MG63 (cell line): ENCODE measurements at regions not wholly inside any gene's neighbourhood (a gene's known extent, or its start where the extent isn't known, plus 50 kb on each side); places are given as distances from the start of the nearest gene placed in this dataset.
"Not testable (repeated sequence)": the region's sequence is repeated elsewhere in the genome, so short reads cannot be mapped to it uniquely, and the experiment has no call there.

Experiments
- DNase-seq: peaks from one replicate; pipeline ENCODE4 v3.0.0-alpha.2; 2020
- H3K27me3 ChIP-seq: fragments of 250-450 bp; sonication (Bioruptor Pico); 2 replicates; pipeline ENCODE4 v1.5.1; 2020; ENCODE audit warnings: mild to moderate bottlenecking, moderate library complexity
- H3K36me3 ChIP-seq: fragments of 250-450 bp; sonication (Bioruptor Pico); 2 replicates; pipeline ENCODE4 v1.5.1; 2020; ENCODE audit warnings: mild to moderate bottlenecking, moderate library complexity
- H3K4me3 ChIP-seq: fragments of 250-450 bp; sonication (Bioruptor Pico); 2 replicates; pipeline ENCODE4 v1.5.1; 2020; ENCODE audit warnings: mild to moderate bottlenecking, moderate library complexity
- H3K9me3 ChIP-seq: fragments of 250-450 bp; sonication (Bioruptor Pico); 2 replicates; pipeline ENCODE4 v1.5.1; 2020; ENCODE audit warnings: mild to moderate bottlenecking, moderate library complexity

DNA sequence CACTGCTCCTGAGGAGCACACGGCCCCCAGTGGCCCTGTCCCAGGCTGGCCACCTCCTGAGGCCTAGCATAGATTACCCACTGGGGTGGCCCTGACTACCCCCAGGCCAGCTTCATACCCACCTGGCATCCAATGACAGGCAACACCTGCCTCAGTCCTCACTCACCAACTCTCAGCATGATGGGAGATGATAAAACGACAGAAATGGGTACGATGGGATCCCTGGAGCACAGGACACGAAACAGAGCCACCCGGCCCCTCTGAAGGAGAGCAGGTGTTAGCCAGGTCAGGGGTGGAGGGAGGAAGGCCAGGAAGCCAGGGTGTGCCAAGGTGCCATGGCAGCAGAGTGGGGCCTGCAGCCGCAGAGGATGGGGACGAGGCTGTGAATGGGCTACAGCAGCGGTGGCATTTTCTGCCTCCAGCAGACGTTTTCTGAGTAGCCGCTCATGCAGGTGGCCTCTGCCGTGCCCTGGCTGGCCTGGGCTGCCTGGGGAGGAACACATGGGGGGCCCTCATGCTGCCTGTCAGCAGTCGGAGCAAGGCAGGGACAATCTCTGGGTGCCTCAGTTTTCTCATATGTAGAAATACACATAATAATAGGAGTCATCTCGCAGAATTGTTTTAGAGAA is 50.2 kb upstream of the FGF3 start:
- DNase-seq, result no peak
- no peak overlapping the region for H3K4me3 ChIP-seq
- H3K9me3 ChIP-seq, result no peaks in the 10 kb centered on the region

DNA sequence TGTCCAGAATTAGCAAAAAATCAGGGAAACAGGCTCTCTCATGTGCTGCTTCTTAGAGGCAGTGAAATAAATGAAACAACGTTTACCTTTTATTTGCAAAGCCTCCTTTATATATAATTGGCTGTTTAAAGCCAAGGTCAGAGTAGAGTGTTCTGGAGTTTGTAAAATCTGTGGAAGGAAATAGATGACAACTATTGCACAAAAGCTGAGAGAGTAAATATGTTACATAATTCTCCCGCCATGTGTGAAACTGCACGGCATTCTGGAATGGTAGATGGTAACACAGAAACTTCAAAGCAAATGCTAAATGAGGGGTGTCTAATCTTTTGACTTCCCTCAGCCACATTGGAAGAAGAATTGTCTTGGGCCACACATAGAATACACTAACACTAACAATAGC is 51.5 kb upstream of the FGF3 start:
- H3K36me3 ChIP-seq, result no peaks in the 10 kb centered on the region
- no peaks in the 10 kb centered on the region for H3K9me3 ChIP-seq
- H3K27me3 ChIP-seq, result no peaks in the 10 kb centered on the region
- DNase-seq, result no peak
- H3K4me3 ChIP-seq, result no peak overlapping the region

More for the DNA sequence above, 50.2 kb upstream of the FGF3 start:
- no peaks in the 10 kb centered on the region for H3K36me3 ChIP-seq
- H3K27me3 ChIP-seq, result no peaks in the 10 kb centered on the region

DNA sequence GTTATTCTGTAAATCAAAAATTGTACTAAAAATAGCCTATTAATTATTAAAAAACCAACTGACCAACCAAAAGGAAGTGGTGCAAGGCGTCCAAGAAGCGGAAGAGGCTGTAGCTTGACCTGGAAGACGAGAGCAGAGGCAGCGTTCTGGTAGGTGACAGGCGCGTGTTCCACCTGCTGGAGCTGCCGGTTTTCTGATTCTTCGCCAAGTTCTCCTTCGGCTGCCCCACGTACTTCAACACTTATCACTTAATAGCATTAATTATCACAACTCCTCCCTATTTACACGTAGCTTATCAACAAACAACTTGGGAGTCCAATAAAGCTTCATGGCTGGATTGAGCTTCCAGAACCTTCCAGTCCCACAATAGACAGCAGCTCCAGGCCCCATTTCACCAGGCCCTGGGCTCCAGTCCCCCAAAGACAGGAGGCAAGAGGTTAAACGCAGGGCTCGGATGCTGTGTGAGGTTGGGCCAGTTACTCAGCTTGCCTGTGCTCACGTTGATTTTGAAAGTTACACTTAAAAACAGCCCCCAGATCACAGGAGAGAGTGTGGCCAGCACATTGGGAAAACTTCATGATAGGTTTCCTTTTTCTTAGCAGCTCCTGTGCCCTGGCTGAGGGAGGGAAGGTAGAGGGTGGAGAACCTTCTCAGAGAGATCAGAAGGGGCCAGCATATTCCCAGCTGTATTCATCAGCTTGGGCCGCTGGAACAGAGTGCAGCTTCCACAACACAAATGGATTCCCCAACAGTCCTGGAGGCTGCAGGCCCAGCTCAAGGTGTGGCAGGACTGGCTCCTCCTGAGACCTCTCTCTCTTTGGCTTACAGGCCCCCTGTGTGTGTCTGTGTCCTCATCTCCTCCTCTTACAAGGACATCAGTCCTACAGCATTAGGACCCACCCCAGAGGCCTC is 54.2 kb upstream of the FGF3 start:
- H3K27me3 ChIP-seq, result no peaks in the 10 kb centered on the region
- no peaks in the 10 kb centered on the region for H3K36me3 ChIP-seq
- H3K9me3 ChIP-seq, result no peaks in the 10 kb centered on the region
- DNase-seq, result no peak
- H3K4me3 ChIP-seq, result no peak overlapping the region

DNA sequence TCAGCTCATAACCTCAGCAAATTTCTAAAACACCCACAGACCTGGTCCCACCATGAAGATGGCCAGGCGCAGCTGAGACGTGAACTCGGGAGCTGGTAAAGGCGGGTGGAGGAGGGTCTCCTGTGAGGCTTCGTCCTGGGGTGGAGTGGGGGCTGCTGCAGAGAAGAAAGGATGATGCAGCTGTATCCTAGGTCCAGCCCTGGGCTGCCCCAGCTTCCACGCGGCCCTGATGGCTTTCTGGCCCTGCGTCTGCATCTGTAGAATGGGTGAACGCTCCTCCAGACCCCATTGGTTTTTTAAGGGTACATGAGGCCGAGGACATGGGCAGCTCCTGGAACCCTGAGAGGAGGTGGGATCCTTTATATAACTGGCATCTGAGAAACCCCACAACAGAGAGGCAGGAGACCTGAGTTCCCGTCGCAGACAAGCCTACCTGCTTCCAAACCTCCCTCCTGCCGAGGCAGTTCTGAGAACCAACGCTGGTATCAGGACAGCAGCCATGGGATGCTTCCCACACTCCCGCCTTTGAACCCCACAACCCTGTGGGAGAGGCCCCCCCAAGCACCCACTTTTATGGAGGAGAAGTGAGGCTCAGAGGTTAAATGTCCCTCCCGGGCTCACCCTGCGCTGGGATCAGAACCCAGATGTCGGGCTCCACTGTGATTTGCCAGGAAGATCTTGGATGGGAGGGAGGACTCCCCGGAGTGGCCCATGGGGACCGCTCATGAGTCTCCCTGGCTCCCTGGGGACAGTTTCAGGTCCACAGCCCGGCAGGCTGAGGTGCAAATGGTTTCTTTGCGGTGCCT is 55.2 kb upstream of the FGF3 start:
- H3K27me3 ChIP-seq, result no peaks in the 10 kb centered on the region

DNA sequence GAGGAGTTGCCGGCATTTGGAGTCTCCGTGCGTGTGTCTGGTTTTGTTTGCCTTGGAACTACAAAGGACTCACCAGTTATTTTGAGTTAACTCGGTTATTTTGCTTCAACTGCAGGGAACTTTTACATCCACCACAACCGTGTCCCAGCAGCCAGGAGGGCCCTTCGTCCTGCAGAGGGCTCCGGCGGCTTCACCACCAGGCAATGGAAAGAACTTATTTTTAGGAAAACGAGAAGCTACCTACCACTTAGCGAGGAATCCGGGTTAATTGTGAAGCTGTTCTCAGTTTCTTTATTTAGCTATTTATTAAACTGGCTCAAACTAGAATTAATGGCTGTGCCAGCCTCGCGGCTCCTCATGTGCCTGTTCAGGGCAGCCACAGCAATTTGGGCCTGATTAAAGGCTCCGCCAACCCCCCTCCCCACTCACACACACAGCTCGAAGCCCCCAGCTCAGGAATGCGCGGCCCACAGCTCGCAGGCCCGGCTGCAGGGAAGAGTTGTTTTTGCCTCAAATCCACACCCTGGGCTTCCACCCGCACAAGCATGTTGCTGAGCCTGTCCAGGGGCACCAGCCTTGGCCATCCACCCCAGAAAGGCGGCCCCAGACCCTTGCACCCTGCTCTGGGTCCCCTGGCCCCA is 55.9 kb upstream of the FGF3 start:
- DNase-seq, result no peak
- Histone ChIP-seq H3K36me3 (no peaks in the 10 kb centered on the region), H3K4me3 (no peak overlapping the region), H3K9me3 (no peaks in the 10 kb centered on the region), H3K27me3 (no peaks in the 10 kb centered on the region)

More for the DNA sequence above, 55.2 kb upstream of the FGF3 start:
- no peaks in the 10 kb centered on the region for H3K36me3 ChIP-seq
- no peak overlapping the region for H3K4me3 ChIP-seq
- DNase-seq, result no peak
- no peaks in the 10 kb centered on the region for H3K9me3 ChIP-seq

DNA sequence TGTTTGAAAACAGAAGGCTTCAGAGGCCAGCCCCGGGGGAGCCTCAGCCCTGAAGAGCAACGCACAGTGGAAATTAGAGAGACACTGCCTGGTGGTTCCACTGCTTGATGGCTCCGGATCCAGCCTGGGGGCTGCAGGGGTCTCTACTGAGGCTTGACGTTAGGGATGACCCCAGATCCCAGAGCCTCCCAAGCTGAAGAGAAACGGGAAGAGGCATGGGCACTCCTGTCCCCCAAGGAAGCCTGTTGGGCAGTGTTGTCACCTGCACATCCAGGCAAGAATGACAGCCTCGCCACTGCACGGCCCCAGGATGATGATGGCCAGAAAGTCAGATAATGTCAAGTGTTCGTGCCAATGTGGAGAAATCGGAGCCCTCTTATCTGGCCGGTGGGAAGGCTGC is 56.8 kb upstream of the FGF3 start:
- Histone ChIP-seq H3K36me3 (no peaks in the 10 kb centered on the region), H3K9me3 (no peaks in the 10 kb centered on the region), H3K27me3 (no peaks in the 10 kb centered on the region), H3K4me3 (no peak overlapping the region)
- DNase-seq, result no peak

DNA sequence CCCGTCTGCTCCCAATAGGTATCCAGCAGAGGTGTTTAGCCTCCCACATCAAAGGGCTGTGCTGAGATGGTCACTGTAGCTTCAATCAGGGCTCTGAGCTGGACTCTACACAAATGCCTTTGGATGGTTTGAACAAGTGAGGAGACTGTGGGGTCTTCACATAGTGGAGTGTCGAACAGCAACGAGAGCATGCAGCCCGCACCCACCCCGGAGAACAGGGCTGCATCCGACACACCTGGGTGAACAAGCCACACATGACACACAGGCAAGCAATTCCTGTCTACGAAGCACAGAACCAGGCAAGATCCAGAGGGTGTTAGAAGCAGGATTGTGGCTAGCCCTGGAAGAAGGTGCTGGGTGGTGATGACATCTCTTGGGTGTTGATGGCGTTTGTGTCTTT is 58.0 kb upstream of the FGF3 start:
- DNase-seq, result no peak
- Histone ChIP-seq H3K4me3 (no peak overlapping the region), H3K36me3 (no peaks in the 10 kb centered on the region), H3K27me3 (no peaks in the 10 kb centered on the region), H3K9me3 (no peaks in the 10 kb centered on the region)

DNA sequence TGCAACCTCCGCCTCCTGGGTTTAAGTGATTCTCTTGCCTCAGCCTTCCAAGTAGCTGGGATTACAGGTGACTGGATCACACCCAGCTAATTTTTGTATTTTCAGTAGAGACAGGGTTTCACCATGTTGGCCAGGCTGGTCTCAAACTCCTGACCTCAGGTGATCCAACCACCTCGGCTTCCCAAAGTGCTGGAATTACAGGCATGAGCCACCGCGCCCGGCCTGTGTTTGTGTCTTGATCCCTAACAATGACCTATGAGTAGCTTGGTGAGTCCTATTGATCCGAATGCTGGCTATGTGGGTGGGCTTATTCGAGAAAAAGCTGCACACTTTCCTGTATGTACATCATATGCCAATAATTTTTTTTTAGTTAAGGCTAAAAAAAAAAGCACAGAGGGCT is 58.5 kb upstream of the FGF3 start:
- not testable (repeated sequence) for H3K27me3 ChIP-seq, H3K9me3 ChIP-seq, H3K4me3 ChIP-seq

DNA sequence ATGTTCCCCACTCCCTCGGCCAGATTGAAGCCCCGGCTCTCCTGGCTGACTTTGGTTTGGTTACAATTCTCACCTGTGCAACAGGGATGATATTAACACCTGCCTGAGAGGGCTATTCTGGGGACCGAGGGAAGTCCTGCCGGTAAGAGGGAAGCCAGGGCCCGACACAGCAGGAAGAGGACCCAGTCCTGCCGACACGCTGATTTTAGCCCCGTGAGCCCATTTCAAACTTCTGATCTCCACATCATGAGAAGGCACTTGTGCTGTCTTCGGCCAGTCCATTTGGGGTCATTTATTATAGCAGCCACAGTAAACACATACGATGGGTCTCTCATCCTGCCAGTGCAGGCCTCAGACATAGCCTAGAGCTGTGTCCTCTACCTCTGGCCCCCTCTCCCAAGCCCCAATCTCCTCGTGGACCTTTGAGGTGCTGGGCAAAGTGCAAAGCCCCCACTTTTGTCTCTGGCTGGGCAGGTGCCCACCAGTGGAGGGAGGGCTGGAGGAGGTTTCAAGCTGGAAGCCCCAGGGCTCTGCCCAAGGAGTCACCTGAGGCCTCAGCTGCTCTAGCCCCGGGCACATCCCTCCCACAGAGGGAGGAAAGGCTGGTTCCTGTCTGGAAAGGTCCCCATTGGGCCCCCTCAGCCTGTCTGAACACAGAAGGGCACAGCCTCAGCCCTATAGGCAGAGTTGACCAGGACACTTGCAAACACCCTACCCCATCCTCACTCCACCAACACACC is 59.1 kb upstream of the FGF3 start:
- Histone ChIP-seq H3K36me3 (no peaks in the 10 kb centered on the region), H3K9me3 (no peaks in the 10 kb centered on the region), H3K4me3 (no peak overlapping the region), H3K27me3 (no peaks in the 10 kb centered on the region)
- no peak for DNase-seq

More for the DNA sequence above, 58.5 kb upstream of the FGF3 start:
- not testable (repeated sequence) for DNase-seq, H3K36me3 ChIP-seq

DNA sequence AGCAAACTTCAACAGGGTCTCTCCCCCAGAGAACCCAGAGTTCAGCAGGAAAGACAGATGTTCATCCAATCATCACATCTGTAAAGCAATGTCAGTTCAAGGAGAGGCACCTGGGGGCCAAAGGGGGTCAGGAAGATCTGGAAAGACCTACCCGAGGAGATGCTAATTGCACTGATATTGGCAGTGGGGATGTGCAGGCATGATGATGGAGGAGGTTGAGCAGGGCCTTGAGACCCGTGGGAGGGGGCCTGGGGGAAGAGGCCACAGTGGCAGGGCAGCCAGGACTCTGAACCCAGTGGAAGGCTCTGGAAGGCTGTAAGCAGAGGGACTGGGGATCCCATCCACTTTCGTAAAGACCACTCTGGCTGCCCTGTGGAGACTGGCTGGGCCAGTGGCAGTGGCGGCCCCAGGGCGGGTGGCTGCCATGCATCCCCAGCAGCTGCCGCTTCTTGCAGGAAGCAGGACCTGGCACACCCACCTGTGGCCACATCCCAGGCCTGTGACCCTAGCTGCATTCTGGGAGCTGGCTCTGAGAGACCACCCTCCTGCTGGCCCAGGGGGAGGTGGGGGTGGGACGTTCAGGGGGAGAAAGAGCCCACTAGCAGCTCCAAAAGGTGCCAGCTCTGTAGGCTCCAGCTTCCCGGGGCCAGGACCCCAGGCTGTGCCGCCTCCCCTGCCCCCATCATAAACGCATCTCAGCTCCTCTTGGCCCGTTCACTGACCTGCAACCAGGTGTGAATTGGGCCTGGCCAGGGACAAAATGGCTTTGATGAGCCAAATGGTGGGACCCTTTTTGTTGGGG is 59.9 kb upstream of the FGF3 start:
- no peaks in the 10 kb centered on the region for H3K9me3 ChIP-seq

DNA sequence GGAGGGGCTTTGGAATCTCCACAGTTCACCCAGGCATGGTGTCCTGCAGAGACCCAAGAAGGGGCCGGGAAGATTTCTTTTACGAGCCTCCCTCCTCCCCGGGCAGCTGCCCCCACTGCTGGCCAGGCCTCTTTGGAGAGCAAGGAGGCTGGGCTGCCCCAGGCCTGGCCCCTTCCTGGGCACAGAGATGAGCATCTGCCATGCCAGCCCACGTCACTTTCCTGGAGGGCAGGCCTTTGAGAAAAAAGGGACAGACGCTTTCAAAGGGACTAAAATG is 60.5 kb upstream of the FGF3 start:
- no peak overlapping the region for H3K4me3 ChIP-seq
- H3K36me3 ChIP-seq, result no peaks in the 10 kb centered on the region
- H3K9me3 ChIP-seq, result no peaks in the 10 kb centered on the region
- H3K27me3 ChIP-seq, result no peaks in the 10 kb centered on the region
- no peak for DNase-seq

More for the DNA sequence above, 59.9 kb upstream of the FGF3 start:
- Histone ChIP-seq H3K27me3 (no peaks in the 10 kb centered on the region), H3K36me3 (no peaks in the 10 kb centered on the region), H3K4me3 (no peak overlapping the region)
- no peak for DNase-seq

DNA sequence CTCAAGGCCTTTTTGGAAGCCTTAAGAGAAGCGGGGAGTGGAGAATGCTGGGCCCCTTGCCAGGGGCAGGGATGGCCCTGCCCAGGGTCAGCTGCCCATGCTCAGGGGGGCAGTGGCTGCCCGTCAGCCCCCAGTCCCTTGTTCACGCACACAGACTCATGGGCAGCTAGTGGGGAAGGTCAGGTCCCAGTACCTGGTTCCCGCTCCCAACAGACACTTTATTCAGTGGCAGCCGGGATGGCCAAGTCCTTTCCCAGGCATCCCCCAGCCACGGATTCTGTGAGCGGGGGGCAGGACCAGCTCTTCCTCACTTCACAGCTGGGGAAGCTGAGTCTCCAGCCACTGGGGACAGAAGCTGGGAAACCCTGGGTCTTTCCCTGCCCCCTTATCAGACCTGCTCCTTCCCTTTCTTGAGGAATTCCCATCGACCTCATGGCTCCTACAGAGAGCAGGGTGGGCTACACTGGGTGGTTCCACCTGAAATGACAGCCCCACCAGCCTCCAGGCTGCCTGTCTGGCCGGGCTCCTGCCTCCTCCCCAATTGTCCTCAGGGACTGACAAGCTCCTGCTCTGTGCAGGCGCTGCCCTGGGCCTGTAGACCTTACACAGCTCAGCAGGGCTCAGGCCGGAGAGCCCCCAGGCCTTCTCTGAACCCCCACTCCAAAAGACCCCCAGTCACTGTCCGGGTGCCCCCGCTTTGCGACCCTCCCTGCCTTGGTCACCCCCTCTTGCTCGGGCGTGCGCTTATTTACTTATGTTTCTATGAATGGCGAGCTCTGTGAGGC is 61.0 kb upstream of the FGF3 start:
- Histone ChIP-seq H3K27me3 (no peaks in the 10 kb centered on the region), H3K36me3 (no peaks in the 10 kb centered on the region), H3K9me3 (no peaks in the 10 kb centered on the region), H3K4me3 (no peak overlapping the region)
- DNase-seq, result no peak

DNA sequence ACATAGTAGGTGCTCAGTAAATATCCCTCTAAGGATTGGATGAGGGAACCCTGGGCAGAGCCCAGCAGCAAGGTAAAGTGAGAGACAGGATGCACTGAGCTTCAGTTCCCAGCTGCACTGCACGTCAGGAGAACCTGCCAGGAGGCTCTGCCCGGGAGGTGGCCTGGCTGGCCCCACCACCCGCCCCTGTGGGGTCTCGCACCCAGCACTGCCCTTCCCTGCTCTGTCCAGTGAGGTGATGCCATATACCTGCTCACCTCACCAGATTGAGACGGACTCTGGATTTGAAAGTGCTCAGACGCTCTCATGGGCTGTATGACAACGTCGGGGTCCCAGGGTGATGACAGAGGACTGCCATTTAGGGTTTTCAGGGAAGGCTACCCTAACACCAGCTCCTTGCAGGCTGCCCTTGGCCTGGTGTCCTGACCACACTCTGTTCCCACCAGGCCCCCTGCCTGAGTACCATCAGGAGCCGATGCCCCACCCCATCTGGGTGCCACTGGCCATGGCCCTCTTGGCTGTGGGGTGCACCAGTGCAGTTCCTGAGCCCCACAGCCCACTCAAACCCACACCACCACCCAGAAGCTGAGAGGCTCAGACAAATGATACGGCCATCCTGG is 61.7 kb upstream of the FGF3 start:
- no peak overlapping the region for H3K4me3 ChIP-seq
- no peaks in the 10 kb centered on the region for H3K27me3 ChIP-seq
- no peaks in the 10 kb centered on the region for H3K36me3 ChIP-seq
- no peak for DNase-seq
- no peaks in the 10 kb centered on the region for H3K9me3 ChIP-seq

DNA sequence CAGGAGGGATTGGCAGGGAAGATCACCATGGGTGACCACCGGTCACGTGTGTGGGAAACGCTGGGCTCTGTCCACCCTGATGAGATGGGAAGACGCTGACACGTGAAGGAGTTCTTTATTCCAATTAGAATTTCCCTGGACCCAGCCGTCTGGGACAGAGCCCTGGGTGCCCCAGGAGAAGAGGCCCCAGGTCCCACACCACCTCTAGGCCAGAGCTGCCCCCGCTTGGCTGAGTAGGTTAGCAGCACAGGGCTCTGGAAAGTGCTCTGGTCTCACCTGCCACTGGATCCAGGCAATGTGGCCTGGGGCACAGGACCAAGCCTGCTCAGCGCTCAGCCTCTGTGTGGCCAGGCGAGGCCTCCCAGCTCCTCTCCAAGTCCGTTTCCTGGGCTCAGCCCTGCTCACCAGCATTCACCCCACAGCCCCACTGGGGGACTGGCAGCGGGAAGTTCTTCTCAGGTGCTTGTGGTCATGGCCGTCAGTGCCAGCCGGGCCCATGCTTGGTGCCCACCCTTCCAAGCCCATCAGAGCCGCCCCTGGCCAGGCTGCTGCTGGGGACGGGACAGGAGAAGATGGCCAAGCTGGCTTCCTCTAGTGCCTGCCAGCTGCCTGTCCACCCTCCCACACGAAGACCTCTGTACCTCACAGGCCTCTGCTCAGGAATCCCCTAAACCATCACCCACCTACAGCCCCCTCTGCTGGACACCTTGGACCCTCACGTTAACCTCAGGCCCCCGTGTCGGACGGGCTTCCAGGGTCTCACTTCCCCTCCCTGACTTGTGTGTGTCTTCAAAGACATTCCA is 62.5 kb upstream of the FGF3 start:
- Histone ChIP-seq H3K27me3 (no peaks in the 10 kb centered on the region), H3K36me3 (no peaks in the 10 kb centered on the region), H3K9me3 (no peaks in the 10 kb centered on the region), H3K4me3 (no peak overlapping the region)
- DNase-seq, result no peak
